H9 (cell line): ENCODE measurements at regions not wholly inside any gene's neighbourhood (a gene's known extent, or its start where the extent isn't known, plus 50 kb on each side); places are given as distances from the start of the nearest gene placed in this dataset.

Experiments used
- DNase-seq: peaks from one replicate; pipeline ENCODE4 v3.0.0-alpha.2; 2017
- H2AFZ ChIP-seq: one replicate; pipeline ENCODE4 v1.6.1; 2013; ENCODE audit warnings: mild to moderate bottlenecking, low read length, control low read depth, moderate library complexity
- H2AK5ac ChIP-seq: 2 replicates; pipeline ENCODE4 v1.6.1; 2013; ENCODE audit warnings: low read length, control low read depth, mixed read lengths; ENCODE audit not compliant: insufficient read length
- H2BK120ac ChIP-seq: one replicate; pipeline ENCODE4 v1.6.1; 2013; ENCODE audit warnings: low read depth, mild to moderate bottlenecking, low read length, control low read depth, inconsistent platforms; ENCODE audit not compliant: poor library complexity, severe bottlenecking
- H2BK12ac ChIP-seq: 2 replicates; pipeline ENCODE4 v1.6.1; 2013; ENCODE audit warnings: low read length, control low read depth, mixed read lengths, low read depth; ENCODE audit not compliant: insufficient read length
- H2BK15ac ChIP-seq: 2 replicates; pipeline ENCODE4 v1.6.1; 2013; ENCODE audit warnings: low read depth, low read length, control low read depth
- H2BK20ac ChIP-seq: one replicate; pipeline ENCODE4 v1.6.1; 2013; ENCODE audit warnings: low read depth, mild to moderate bottlenecking, low read length, control low read depth, inconsistent platforms; ENCODE audit not compliant: poor library complexity, severe bottlenecking
- H2BK5ac ChIP-seq: 2 replicates; pipeline ENCODE4 v1.6.1; 2013; ENCODE audit warnings: low read length, control low read depth, mixed read lengths; ENCODE audit not compliant: insufficient read length
- H3K14ac ChIP-seq: 2 replicates; pipeline ENCODE4 v1.6.1; 2013; ENCODE audit warnings: low read length, control low read depth; ENCODE audit not compliant: insufficient read depth
- H3K18ac ChIP-seq: 2 replicates; pipeline ENCODE4 v1.6.1; 2013; ENCODE audit warnings: low read depth, mild to moderate bottlenecking, mixed read lengths, low read length, control low read depth; ENCODE audit not compliant: insufficient read length
- H3K23ac ChIP-seq: 2 replicates; pipeline ENCODE4 v1.6.1; 2013; ENCODE audit warnings: low read length, control low read depth, mixed read lengths, low read depth; ENCODE audit not compliant: insufficient read length
- H3K23me2 ChIP-seq: 2 replicates; pipeline ENCODE4 v1.6.1; 2013; ENCODE audit warnings: low read depth, mild to moderate bottlenecking, mixed read lengths, low read length, control low read depth; ENCODE audit not compliant: insufficient read length, poor library complexity, severe bottlenecking
- H3K27ac ChIP-seq: 2 replicates; pipeline ENCODE4 v1.5.1; 2013; ENCODE audit warnings: low read length, control low read depth, mixed read lengths, low read depth; ENCODE audit not compliant: insufficient read length
- H3K27me3 ChIP-seq: 2 replicates; pipeline ENCODE4 v1.6.1; 2013; ENCODE audit warnings: low read length, control low read depth, inconsistent platforms; ENCODE audit not compliant: insufficient read depth
- H3K4ac ChIP-seq: 2 replicates; pipeline ENCODE4 v1.6.1; 2013; ENCODE audit warnings: low read depth, mild to moderate bottlenecking, control low read depth, inconsistent platforms, low read length, moderate library complexity
- H3K4me1 ChIP-seq: 2 replicates; pipeline ENCODE4 v1.6.1; 2013; ENCODE audit warnings: low read length, control low read depth, inconsistent platforms; ENCODE audit not compliant: insufficient read depth
- H3K4me2 ChIP-seq: 2 replicates; pipeline ENCODE4 v1.6.1; 2013; ENCODE audit warnings: low read length, control low read depth, mixed read lengths; ENCODE audit not compliant: insufficient read length, insufficient read depth
- H3K56ac ChIP-seq: 2 replicates; pipeline ENCODE4 v1.6.1; 2013; ENCODE audit warnings: low read depth, mild to moderate bottlenecking, mixed read lengths, low read length, control low read depth; ENCODE audit not compliant: insufficient read length
- H3K79me1 ChIP-seq: 2 replicates; pipeline ENCODE4 v1.6.1; 2013; ENCODE audit warnings: low read depth, mild to moderate bottlenecking, moderate library complexity, low read length, control low read depth, inconsistent platforms; ENCODE audit not compliant: insufficient read depth, poor library complexity, severe bottlenecking
- H3K79me2 ChIP-seq: 2 replicates; pipeline ENCODE4 v1.6.1; 2013; ENCODE audit warnings: low read length, control low read depth, inconsistent platforms; ENCODE audit not compliant: insufficient read depth
- H3K9ac ChIP-seq: 2 replicates; pipeline ENCODE4 v1.6.1; 2013; ENCODE audit warnings: low read length, control low read depth, mixed read lengths; ENCODE audit not compliant: insufficient read length; ENCODE audit errors: extremely low read depth
- H3K9me3 ChIP-seq: one replicate; pipeline ENCODE4 v1.6.1; 2013; ENCODE audit warnings: low read depth, low read length, inconsistent platforms; ENCODE audit not compliant: control insufficient read depth
- H3T11ph ChIP-seq: one replicate; pipeline ENCODE4 v1.6.1; 2013; ENCODE audit warnings: mild to moderate bottlenecking, low read length, control low read depth, inconsistent platforms
- H4K20me1 ChIP-seq: one replicate; pipeline ENCODE4 v1.6.1; 2013; ENCODE audit not compliant: control insufficient read depth, insufficient read length, insufficient read depth
- H4K5ac ChIP-seq: 2 replicates; pipeline ENCODE4 v1.6.1; 2013; ENCODE audit warnings: low read depth, mild to moderate bottlenecking, mixed read lengths, low read length, control low read depth; ENCODE audit not compliant: insufficient read length
- H4K8ac ChIP-seq: replicated peaks from 2 replicates; pipeline ENCODE4 v1.6.1; 2013; ENCODE audit warnings: low read length, control low read depth, mixed read lengths, low read depth; ENCODE audit not compliant: insufficient read length
- H4K91ac ChIP-seq: 2 replicates; pipeline ENCODE4 v1.6.1; 2013; ENCODE audit warnings: low read depth, mild to moderate bottlenecking, moderate library complexity, mixed read lengths, low read length, control low read depth; ENCODE audit not compliant: insufficient read length
- H3K27ac Mint-ChIP-seq, 3 experiments: 2 replicates in 2 of 3; 3 replicates in 1 of 3; pipeline ENCODE4 v1.8.0; 2020 to 2021; ENCODE audit warnings: mixed read lengths in 3 of 3, mild to moderate bottlenecking in 1 of 3, moderate library complexity in 1 of 3
- H3K27me3 Mint-ChIP-seq: 2 replicates; pipeline ENCODE4 v1.8.0; 2021; ENCODE audit warnings: low read depth, mild to moderate bottlenecking, moderate library complexity, mixed read lengths
- H3K36me3 Mint-ChIP-seq, 3 experiments: 2 replicates in 2 of 3; 3 replicates in 1 of 3; pipeline ENCODE4 v1.8.0; 2020 to 2021; ENCODE audit warnings: low read depth in 3 of 3, mixed read lengths in 3 of 3; ENCODE audit not compliant: insufficient read depth in 1 of 3
- H3K4me1 Mint-ChIP-seq, 2 experiments: 2 replicates each; pipeline ENCODE4 v1.8.0; 2020; ENCODE audit warnings: mixed read lengths in 2 of 2
- H3K4me3 Mint-ChIP-seq, 2 experiments: 2 replicates in 1 of 2; 3 replicates in 1 of 2; pipeline ENCODE4 v1.8.0; 2020 to 2021; ENCODE audit warnings: mild to moderate bottlenecking in 2 of 2, mixed read lengths in 2 of 2, moderate library complexity in 1 of 2
- H3K9me3 Mint-ChIP-seq, 2 experiments: 2 replicates in 1 of 2; 3 replicates in 1 of 2; pipeline ENCODE4 v1.8.0; 2020; ENCODE audit warnings: mild to moderate bottlenecking in 2 of 2, mixed read lengths in 2 of 2, moderate library complexity in 1 of 2
- WGBS: extraction: QIAGEN DNeasy Blood & Tissue Kit; methylation state at CpG from one replicate; pipeline ENCODE4 v1.1.7; 2013; ENCODE audit warnings: missing lambda C conversion rate, low lambda C conversion rate, mixed read lengths; ENCODE audit not compliant: insufficient read length; ENCODE audit errors: extremely low coverage; 5-methylcytosine and 5-hydroxymethylcytosine counted together
- TF ChIP-seq, protein P1 (sequence below): fragments of 200-600 bp; sonication (generic); conservative IDR thresholded peaks from 3 replicates; pipeline ENCODE4 v1.8.0; 2021; ENCODE audit warnings: antibody characterized with exemption, mild to moderate bottlenecking

DNA sequence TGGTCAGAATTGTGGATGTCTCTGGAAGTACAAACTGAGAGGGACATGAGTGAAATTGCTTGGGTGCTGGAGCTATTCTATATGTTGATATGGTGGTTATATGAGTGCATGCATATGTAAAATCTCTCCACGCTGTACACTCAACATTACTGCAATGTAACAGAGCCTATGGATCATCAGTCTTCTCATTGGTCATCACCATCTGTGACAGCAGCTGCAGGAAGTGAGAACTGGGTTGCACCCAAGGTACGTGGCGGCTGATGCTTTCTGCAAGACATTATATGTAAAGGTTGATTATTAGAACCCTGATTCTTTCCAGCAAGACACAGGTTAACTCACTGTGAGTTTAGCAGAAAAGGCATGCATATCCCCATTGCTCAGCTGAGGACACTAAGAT lies 387.1 kb downstream of the OMA1 start:
- no peak overlapping the region for H2AFZ ChIP-seq
- DNase-seq, result no peak
- peaks cover 7% of the 10 kb centered on the region; the same call in 1 of the 2 replicates for H3K4me1 ChIP-seq
- H2BK120ac ChIP-seq, result no peak overlapping the region
- H2AK5ac ChIP-seq, result no peak overlapping the region
- H2BK20ac ChIP-seq, result no peak overlapping the region
- H4K5ac ChIP-seq, result no peak overlapping the region
- no peaks in the 10 kb centered on the region for H4K20me1 ChIP-seq
- no peak overlapping the region for H3K14ac ChIP-seq
- no peaks in the 10 kb centered on the region for H3K9me3 ChIP-seq
- H3K27ac ChIP-seq, result no peak overlapping the region
- H3K18ac ChIP-seq, result no peak overlapping the region
- no peaks in the 10 kb centered on the region for H3K27me3 ChIP-seq
- TF ChIP-seq, protein P1, sequence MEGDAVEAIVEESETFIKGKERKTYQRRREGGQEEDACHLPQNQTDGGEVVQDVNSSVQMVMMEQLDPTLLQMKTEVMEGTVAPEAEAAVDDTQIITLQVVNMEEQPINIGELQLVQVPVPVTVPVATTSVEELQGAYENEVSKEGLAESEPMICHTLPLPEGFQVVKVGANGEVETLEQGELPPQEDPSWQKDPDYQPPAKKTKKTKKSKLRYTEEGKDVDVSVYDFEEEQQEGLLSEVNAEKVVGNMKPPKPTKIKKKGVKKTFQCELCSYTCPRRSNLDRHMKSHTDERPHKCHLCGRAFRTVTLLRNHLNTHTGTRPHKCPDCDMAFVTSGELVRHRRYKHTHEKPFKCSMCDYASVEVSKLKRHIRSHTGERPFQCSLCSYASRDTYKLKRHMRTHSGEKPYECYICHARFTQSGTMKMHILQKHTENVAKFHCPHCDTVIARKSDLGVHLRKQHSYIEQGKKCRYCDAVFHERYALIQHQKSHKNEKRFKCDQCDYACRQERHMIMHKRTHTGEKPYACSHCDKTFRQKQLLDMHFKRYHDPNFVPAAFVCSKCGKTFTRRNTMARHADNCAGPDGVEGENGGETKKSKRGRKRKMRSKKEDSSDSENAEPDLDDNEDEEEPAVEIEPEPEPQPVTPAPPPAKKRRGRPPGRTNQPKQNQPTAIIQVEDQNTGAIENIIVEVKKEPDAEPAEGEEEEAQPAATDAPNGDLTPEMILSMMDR, result no peak
- H2BK12ac ChIP-seq, result no peak overlapping the region
- H3K4me1 Mint-ChIP-seq, result peaks cover 42 to 56% of the 10 kb centered on the region in 2 experiments
- H2BK5ac ChIP-seq, result no peak overlapping the region
- no peak overlapping the region for H3K4me2 ChIP-seq
- no peak overlapping the region for H2BK15ac ChIP-seq
- H3K4me3 Mint-ChIP-seq, result no peak overlapping the region; a peak in 1 of 5 replicates
- no peaks in the 10 kb centered on the region for H3K23me2 ChIP-seq
- H4K91ac ChIP-seq, result no peak overlapping the region
- peak overlapping the region in 1 of 3 experiments; percentile 53; a peak in 1 of 7 replicates for H3K27ac Mint-ChIP-seq
- H3K79me1 ChIP-seq, result no peaks in the 10 kb centered on the region
- WGBS, result no CpG with 5 or more reads among the region's 3 CpGs
- H3K9ac ChIP-seq, result no peak overlapping the region
- H4K8ac ChIP-seq, result no peak overlapping the region
- no peak overlapping the region for H3K4ac ChIP-seq
- no peak overlapping the region for H3K23ac ChIP-seq
- H3K27me3 Mint-ChIP-seq, result no peaks in the 10 kb centered on the region
- no peaks in the 10 kb centered on the region for H3K9me3 Mint-ChIP-seq
- no peaks in the 10 kb centered on the region for H3K36me3 Mint-ChIP-seq
- H3T11ph ChIP-seq, result no peak overlapping the region
- H3K56ac ChIP-seq, result no peak overlapping the region
- no peaks in the 10 kb centered on the region for H3K79me2 ChIP-seq
